Epithelial cell of esophagus (primary cell): ENCODE measurements at regions not wholly inside any gene's neighbourhood (a gene's known extent, or its start where the extent isn't known, plus 50 kb on each side); places are given as distances from the start of the nearest gene placed in this dataset.

ENCODE experiments used
- DNase-seq: peaks from one replicate; pipeline ENCODE4 v3.0.0; 2010; ENCODE audit warnings: low read depth
- H3K4me3 ChIP-seq: 2 replicates; pipeline ENCODE4 v1.5.1; 2011; ENCODE audit warnings: mild to moderate bottlenecking, low read length, control low read depth
- TF ChIP-seq, protein P1 (sequence below): IDR thresholded peaks from 2 replicates; pipeline ENCODE4 v1.5.1; 2011; ENCODE audit warnings: low read depth, mild to moderate bottlenecking, low read length, control low read depth, inconsistent platforms; ENCODE audit not compliant: insufficient read depth; ENCODE audit errors: missing control alignments

DNA sequence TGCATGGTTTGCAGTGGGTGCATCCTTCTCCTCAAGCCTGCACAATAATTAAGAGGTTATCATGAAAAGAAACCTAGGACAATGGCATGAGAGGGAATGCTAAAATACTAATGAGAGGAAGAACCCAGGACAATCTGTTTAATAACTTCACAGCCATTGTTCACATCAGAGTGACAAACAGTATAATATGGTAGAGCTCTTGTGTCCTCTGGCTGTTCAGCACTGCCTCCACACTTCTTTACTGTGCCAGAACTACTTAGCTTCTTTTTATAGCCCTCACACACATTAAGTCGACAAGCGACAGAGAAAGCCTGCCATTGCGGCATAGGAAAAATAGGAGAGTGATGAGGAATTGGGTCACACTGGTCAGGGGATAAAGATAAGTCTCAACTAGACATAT is 65.0 kb upstream of the MEIS2 start:
- H3K4me3 ChIP-seq: no peak overlapping the region
- TF ChIP-seq, protein P1, sequence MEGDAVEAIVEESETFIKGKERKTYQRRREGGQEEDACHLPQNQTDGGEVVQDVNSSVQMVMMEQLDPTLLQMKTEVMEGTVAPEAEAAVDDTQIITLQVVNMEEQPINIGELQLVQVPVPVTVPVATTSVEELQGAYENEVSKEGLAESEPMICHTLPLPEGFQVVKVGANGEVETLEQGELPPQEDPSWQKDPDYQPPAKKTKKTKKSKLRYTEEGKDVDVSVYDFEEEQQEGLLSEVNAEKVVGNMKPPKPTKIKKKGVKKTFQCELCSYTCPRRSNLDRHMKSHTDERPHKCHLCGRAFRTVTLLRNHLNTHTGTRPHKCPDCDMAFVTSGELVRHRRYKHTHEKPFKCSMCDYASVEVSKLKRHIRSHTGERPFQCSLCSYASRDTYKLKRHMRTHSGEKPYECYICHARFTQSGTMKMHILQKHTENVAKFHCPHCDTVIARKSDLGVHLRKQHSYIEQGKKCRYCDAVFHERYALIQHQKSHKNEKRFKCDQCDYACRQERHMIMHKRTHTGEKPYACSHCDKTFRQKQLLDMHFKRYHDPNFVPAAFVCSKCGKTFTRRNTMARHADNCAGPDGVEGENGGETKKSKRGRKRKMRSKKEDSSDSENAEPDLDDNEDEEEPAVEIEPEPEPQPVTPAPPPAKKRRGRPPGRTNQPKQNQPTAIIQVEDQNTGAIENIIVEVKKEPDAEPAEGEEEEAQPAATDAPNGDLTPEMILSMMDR: no peak
- DNase-seq: no peak

DNA sequence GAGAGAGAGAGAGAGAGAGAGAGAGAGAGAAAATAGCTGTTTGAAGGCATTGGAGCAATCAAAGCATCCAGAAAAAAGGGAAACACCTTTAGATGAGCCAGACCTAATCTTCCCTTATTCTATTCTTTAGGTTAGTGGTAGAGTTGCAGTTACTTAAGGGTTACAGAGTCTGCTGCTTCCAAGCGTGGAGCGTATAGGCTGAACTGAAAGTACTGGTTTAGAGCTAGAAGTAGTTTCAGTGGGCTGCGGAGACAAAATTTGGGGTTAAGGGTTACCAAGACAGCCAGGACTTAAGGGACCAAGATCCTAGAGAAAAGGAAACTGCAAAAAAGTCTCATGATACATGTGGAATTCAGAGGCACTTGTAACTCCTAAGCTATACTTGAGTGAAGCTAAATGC is 66.1 kb upstream of the MEIS2 start:
- no peak for DNase-seq

DNA sequence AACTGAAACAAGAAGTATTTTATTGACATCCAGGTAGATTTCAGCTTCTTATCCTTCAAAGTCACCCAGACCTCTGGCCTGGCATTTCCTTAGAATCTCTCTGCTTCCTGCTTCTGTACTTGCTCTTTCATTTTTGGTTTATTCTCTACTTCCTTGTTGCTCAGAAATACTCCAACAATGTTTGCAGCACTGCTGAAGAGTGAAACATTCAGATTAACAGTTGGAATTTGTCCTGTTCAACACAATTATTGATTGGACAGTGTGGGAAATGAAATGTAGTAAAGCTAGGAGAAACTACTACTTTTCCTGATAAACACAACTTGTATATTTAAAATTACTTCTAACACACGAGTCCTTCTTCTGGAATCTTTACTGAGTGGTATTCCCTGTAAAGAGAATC is 81.0 kb upstream of the MEIS2 start:
- DNase-seq: no peak
- TF ChIP-seq, protein P1: no peak
- H3K4me3 ChIP-seq: no peak overlapping the region

More for the DNA sequence above, 66.1 kb upstream of the MEIS2 start:
- TF ChIP-seq, protein P1: no peak
- H3K4me3 ChIP-seq: no peak overlapping the region

DNA sequence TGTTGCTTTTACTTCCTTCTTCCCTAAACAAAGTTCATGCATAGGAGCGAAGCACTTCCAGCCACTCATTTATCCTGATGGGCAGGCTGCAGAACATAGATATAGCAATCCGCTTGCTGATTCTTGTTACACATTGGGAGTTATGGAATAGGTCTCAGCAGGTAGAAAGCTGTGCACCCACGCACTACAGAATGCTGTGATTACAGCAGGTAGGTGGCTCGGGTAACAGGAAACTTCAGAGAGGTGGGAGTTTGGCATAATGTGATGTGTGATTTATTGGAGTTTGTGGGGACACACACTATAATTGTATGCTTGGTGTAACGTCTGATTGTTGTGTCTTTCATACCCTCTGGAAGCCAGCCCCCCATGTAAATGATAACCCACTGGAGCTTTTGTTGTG is 99.2 kb upstream of the MEIS2 start:
- H3K4me3 ChIP-seq: no peak overlapping the region
- TF ChIP-seq, protein P1: no peak
- no peak for DNase-seq

DNA sequence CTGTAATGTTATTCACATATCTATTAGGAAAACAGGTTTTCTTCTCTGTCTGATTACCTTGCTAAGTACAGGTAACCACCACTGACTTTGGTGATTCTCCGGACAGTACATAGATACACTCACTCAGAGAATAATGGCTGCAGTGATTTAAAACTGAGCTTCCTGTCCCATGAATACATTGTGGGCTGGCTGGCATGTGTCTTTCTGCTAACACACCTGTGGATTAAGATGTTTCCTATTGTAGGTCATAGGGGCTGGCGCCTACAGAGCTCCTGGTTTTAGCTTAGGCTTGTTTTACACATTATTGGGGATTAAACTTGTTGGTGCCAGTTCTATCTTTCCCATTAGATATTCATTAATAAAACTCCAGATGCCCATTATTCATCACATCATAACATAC is 102.7 kb upstream of the MEIS2 start:
- H3K4me3 ChIP-seq: no peak overlapping the region
- TF ChIP-seq, protein P1: no peak
- no peak for DNase-seq

DNA sequence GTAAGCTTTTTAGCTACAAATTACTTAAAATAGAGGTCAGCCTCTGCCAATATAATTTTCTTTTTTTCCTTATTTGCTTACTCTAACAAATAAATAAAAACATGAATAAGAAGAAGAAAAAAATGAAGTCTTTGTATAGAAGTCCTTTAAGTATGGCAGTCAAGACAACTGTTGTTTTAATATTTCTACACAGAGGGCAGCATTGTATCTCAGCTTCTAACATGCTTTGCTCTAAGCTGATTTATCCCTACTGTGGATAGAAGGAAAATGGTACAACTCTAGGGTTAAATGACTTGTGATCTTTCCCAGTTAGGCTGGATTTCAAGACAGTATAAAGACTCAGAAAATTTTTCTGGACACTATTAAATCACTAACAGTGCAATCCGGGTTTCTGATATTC is 104.3 kb upstream of the MEIS2 start:
- DNase-seq: no peak
- TF ChIP-seq, protein P1: no peak
- no peak overlapping the region for H3K4me3 ChIP-seq

DNA sequence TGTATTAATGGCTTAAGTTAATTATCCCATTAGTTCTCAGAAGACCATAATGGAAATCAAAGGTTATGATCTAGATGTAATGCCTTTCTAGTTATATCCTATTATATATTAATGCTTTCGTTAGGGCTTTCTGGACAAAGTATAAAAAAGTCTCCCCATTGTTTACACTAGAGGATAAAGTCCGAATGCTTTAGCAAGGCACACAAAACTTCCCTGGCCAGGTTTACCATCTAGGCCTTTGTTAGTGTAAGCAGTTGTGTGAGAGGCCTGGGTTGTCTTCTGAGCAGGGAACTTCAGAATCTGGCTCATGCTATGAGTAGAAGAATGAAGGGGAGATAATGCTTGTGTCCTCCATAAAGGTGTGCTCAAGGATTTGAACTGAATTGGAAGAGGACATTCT is 106.3 kb upstream of the MEIS2 start:
- H3K4me3 ChIP-seq: no peak overlapping the region
- TF ChIP-seq, protein P1: no peak
- DNase-seq: no peak
